Occipital lobe (tissue), 1 donor: ENCODE measurements at regions not wholly inside any gene's neighbourhood (a gene's known extent, or its start where the extent isn't known, plus 50 kb on each side); places are given as distances from the start of the nearest gene placed in this dataset.

ENCODE experiments used
- DNase-seq: peaks from one replicate; lab custom pipeline; 2025; lab: John Stamatoyannopoulos, UW

DNA sequence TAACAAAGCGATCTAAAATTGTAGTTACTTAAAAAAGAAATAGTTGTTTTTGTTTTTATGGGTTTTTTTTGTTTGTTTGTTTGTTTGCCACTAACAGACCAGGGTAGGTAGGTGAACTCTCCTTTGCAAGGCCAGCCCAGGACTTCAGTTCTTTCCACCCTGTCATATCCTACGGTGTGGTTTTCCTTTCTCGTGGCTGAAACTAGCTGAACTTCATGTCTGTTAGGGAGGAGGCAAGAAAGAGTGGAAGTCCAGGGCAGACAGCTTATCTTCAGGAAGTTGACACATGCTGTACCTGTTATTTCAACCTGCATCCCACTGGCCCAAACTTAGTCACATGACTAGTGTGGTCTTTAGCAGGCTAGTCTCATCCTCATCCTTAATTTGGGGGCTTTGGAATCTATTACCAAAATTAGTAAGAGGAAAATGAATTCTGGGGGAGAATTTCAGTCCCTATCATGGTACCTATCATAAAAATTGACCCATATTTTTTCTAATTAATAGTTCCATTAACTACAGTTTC, 62.9 kb upstream of the LRRC7 start:
- DNase-seq = no peak

- DNase-seq = no peak
These were observed 61.4 kb upstream of the LRRC7 start for GRCh38 chr1:69506311-69506710.

GRCh38 chr1:69506721-69507120, 61.0 kb upstream of the LRRC7 start:
- no peak for DNase-seq

GRCh38 chr1:69510026-69510425, 57.7 kb upstream of the LRRC7 start:
- no peak for DNase-seq

DNA sequence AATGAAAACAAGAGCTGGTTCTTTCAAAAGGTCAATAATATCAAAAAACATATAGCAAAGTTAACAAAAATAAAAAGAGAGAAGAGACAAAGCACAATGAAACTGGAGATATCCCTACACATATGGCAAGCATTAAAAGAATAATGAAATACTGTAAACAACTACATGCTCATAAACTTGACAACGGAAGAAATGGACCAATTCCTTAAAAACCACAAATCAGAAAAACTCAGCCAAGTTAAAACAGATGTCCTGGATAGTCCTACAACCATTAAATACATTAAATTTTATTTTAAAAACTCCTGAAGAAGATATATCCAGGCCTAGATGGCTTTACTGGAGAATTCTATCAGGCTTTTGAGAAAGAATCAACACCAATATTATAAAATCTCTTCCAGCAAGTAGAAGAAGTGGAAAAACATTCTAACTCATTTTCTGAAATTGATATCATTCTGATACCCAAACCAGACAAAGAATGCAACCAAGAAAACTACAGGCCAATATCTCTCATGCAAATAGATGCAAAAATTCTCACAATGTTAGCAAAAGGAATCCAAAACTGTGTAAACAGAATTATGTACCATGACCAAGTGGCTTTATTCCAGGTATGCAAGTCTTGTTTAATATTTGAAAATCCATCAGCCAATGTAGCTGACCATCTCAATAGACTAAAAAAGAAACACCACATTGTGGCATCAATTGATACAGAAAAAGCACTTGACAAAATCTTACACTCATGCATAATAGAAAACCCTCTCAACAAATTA, 56.1 kb upstream of the LRRC7 start:
- no peak for DNase-seq

GRCh38 chr1:69513601-69514000, 54.1 kb upstream of the LRRC7 start:
- DNase-seq = no peak
